GM12892 (cell line): ENCODE measurements at regions not wholly inside any gene's neighbourhood (a gene's known extent, or its start where the extent isn't known, plus 50 kb on each side); places are given as distances from the start of the nearest gene placed in this dataset.

Experiments used
- POLR2A ChIP-seq: IDR thresholded peaks from 2 replicates; pipeline ENCODE4 v1.6.1; 2011; ENCODE audit warnings: low read depth, low read length, control low read depth
- POLR2AphosphoS5 ChIP-seq: IDR thresholded peaks from 2 replicates; pipeline ENCODE4 v1.6.1; 2011; ENCODE audit warnings: low read depth, low read length, control low read depth
- TAF1 ChIP-seq: IDR thresholded peaks from 2 replicates; pipeline ENCODE4 v1.6.1; 2011; ENCODE audit warnings: low read depth, mild to moderate bottlenecking, control low read depth, low read length, borderline replicate concordance

DNA sequence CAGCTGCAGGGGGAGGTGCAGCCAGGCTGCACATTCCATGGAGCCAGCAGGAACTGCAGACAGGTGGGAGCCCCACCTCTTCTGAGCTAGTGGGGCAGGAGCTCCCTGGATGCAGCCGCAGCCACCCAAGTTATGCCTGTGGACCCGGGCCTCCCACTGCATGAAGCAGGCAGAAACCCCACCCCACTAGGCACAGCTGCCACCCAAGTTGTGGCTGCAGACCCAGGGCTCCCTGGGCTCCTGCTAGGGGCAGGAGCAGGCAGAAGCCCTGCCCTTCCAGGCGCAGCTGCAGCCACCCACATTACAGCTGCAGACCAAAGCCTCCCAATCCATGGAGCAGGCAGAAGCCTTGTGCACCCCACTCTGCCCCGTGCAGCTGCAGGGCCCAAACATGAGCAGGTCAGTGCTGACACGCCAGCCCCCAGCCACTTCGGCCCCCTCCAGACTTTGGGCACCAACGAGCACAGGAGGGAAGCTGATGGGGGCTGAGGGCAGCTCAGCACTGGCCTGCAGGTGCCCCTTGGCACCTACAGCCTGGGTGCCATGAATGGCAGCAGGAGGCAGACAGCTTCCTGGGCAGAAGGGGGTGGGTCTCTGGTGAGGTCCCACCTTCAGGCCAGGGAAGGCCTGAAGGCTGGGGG lies 106.9 kb downstream of the C9orf50 start:
- TF ChIP-seq POLR2A (no peak), TAF1 (no peak), POLR2AphosphoS5 (no peak)
